ENCODE measurements at regions not wholly inside any gene's neighbourhood (a gene's known extent, or its start where the extent isn't known, plus 50 kb on each side); places are given as distances from the start of the nearest gene placed in this dataset.

DNA sequence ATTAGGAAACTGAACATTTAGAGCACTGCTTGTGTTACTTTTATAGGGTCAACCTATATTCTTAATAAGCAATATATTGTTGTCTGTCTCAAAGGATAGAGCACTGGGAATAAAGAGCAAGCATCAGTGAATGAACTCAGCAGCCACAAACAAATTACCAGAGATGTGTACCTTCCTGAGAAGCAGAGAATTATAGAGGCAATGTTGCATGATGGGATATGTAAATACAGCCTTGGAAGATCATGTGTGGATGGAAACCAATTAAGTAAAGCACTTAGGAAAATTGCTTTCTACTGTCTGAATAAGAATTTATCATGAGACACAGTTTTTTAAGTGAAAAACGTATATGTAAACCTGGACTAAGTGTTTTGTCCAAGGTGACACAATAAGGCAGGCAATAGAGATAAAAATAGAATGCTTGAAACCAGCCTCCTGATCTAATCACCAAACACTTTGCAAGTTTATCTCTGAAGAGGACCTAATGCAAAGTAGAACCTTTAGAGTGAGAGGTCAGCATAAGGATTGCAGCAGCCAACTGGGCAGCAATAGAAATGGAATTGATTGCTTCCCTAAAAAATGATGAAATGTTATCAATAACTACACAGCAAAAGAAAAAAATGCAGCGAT, 848.0 kb downstream of the TUSC7 start:
- TF ChIP-seq POLR2A (IDR thresholded peaks at IDR 0.05), result no peak
- TF ChIP-seq, protein P1, sequence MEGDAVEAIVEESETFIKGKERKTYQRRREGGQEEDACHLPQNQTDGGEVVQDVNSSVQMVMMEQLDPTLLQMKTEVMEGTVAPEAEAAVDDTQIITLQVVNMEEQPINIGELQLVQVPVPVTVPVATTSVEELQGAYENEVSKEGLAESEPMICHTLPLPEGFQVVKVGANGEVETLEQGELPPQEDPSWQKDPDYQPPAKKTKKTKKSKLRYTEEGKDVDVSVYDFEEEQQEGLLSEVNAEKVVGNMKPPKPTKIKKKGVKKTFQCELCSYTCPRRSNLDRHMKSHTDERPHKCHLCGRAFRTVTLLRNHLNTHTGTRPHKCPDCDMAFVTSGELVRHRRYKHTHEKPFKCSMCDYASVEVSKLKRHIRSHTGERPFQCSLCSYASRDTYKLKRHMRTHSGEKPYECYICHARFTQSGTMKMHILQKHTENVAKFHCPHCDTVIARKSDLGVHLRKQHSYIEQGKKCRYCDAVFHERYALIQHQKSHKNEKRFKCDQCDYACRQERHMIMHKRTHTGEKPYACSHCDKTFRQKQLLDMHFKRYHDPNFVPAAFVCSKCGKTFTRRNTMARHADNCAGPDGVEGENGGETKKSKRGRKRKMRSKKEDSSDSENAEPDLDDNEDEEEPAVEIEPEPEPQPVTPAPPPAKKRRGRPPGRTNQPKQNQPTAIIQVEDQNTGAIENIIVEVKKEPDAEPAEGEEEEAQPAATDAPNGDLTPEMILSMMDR (IDR thresholded peaks at IDR 0.05), result no peak

All from right lobe of liver (tissue), 4 donors.